ENCODE measurements at regions not wholly inside any gene's neighbourhood (a gene's known extent, or its start where the extent isn't known, plus 50 kb on each side); places are given as distances from the start of the nearest gene placed in this dataset.

DNA sequence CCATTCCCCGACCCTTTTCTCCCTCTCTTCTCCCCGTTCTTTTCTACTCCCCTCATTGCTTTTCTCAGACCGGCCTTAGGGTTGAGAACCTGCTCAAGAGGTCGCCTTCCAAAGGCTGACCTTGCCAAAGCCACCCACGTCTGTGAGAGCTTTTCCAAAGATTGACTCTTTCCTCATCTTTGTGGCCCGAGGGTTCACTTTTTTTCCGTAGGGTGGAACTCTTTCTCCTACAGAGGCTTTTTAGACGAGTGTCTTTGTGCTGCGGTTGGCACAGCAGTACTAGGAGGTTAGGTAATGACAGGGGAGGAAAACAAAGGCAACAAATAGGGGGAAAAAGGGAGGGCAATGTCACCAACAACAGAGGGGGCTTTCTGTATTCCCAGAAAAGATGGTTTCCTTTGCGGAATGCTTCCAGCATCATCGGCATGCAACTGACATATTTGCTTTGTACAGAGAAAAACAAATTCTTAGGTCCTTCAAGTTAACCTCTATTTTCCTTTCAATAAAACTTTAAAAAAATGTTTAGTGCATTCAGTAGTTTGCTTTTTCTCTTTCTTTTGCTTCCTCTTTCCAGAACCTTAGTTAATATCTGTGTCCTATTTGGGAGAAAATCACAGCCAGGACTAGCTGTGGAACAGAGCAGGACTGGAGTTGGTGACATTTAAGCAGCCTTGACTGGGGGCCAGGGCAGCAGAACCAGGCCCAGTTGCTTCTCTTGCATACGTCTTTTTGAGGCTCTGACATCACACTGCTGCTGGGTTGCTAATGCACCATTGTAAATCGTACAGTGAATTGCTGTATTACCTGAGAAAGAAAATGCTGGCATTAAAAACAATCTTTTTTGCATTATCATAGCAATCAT lies 188.1 kb upstream of the FANCL start:
- H3K4me3 ChIP-seq (ENCODE audit: low read length) = peak overlapping the region; percentile 44
- DNase-seq (ENCODE audit: low read depth) = no peak

DNA sequence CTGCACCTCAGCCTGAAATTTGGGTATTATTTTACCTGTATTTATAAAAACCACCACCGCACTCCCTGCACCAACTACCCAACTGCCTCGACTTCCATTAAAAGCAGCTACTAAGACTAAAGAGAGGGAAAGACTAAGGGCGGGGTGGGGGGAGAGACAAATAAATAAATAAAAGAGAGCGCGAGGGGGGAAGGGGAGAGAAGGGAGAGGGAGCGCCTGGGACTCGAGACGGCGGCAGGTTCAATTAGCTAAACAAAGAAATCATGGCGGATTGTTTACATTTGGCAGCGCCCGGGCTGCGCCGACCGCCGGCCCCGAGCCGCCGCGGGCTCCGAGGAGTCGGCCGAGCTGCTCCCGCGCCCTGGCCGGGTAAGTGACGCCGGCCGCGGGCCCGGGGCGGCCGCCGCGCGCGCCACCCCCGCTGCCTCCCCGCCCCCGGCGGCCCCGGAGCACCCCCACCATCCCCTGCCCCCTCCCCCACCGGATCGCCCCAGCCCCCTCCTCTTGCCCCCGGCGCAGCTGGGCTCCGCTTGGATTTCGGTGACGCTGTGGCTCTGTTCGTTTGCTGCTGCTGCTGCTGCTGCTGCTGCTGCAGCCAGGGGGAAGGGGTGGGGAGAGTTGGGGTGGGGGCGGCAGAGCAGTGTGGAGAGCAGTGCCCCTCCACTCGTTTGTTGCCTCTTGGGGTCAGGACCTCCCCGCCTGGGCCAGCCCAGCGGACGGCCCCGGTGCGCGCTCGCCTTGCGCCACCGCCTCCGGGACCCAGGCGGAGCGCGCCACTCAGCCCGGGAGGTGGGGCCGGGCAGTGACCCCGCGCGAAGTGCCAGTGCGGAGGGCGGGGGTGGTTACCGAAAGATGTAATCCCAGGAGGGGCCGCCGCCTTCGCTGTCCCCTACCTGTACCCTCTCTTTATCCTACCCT lies 187.2 kb upstream of the FANCL start:
- no peak for DNase-seq (ENCODE audit: low read depth)
- peak overlapping the region; percentile 85 for H3K4me3 ChIP-seq (ENCODE audit: low read length)
- TF ChIP-seq, protein P1, sequence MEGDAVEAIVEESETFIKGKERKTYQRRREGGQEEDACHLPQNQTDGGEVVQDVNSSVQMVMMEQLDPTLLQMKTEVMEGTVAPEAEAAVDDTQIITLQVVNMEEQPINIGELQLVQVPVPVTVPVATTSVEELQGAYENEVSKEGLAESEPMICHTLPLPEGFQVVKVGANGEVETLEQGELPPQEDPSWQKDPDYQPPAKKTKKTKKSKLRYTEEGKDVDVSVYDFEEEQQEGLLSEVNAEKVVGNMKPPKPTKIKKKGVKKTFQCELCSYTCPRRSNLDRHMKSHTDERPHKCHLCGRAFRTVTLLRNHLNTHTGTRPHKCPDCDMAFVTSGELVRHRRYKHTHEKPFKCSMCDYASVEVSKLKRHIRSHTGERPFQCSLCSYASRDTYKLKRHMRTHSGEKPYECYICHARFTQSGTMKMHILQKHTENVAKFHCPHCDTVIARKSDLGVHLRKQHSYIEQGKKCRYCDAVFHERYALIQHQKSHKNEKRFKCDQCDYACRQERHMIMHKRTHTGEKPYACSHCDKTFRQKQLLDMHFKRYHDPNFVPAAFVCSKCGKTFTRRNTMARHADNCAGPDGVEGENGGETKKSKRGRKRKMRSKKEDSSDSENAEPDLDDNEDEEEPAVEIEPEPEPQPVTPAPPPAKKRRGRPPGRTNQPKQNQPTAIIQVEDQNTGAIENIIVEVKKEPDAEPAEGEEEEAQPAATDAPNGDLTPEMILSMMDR (conservative IDR thresholded peaks at IDR 0.05; ENCODE audit: low read depth, low read length) = no peak

More for the DNA sequence above, 188.1 kb upstream of the FANCL start:
- TF ChIP-seq, protein P1 (conservative IDR thresholded peaks at IDR 0.05; ENCODE audit: low read depth, low read length) = no peak

DNA sequence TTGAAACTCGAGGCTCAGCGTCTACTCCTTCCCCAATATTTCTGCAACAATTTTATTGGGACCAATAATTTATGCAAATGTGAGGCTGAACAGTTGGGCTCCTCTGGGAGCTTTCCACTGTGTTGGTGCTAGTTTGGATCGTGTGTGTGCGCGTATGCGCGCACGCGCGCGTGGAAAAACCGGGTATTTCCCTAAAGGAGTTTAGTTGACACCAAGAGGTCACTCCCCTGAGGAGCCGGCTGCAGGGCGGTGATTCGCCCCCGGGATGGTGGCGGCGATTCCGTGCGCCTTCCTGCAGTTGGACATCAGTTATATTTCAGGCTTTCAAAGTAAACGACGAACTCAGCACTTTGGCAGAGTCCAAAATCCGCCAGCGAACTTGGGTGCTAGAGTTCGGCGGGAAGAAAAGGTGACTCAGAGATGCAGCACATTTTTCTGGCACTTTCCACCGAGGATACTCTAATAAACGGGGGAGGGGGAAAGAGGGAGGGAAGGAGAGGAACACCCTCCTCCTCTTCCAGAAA lies 186.5 kb upstream of the FANCL start:
- no peak for DNase-seq (ENCODE audit: low read depth)
- TF ChIP-seq, protein P1 (conservative IDR thresholded peaks at IDR 0.05; ENCODE audit: low read depth, low read length) = no peak
- peak overlapping the region; percentile 85 for H3K4me3 ChIP-seq (ENCODE audit: low read length)

DNA sequence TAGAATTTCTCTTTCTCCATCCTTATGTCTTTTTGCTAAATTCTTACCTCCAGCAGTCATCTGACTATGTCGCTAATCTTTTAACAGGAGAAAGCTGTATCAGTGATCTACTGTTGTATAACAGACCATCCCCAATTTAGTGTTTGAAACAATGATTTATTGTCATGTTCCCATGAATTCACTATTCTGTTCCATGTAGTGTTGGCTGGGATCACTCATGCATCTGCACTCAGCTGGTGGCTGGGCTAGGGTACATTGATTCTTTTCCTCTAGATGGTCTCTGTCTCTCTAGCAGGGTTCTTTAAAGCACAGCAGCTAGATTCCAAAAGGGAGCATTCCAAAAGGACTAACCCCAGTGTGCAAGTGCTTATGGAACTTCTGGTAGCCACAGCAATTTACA lies 184.2 kb upstream of the FANCL start:
- no peak overlapping the region for H3K4me3 ChIP-seq (ENCODE audit: low read length)
- DNase-seq (ENCODE audit: low read depth) = no peak
- TF ChIP-seq, protein P1 (conservative IDR thresholded peaks at IDR 0.05; ENCODE audit: low read depth, low read length) = no peak

DNA sequence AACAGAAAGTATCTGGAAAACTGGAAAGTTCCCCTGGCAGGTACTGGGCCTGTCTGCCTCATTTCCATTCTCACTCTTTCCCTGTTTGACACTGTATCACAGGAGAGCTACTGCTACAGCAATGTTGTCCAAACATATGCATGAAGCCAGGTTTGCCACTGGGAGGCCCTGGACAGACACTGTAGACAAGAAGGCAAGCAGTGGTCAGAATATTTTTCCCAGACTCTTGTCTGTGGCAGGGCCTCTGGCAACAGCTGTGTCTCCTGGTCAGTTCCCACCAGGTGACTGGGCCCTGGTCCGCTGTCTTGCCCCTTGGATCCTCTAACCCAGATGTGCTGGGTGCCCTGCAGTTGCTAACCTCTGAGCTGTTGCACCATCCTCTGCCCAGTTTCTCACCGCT lies 178.9 kb upstream of the FANCL start:
- TF ChIP-seq, protein P1 (conservative IDR thresholded peaks at IDR 0.05; ENCODE audit: low read depth, low read length) = no peak
- no peak for DNase-seq (ENCODE audit: low read depth)
- H3K4me3 ChIP-seq (ENCODE audit: low read length) = no peak overlapping the region

DNA sequence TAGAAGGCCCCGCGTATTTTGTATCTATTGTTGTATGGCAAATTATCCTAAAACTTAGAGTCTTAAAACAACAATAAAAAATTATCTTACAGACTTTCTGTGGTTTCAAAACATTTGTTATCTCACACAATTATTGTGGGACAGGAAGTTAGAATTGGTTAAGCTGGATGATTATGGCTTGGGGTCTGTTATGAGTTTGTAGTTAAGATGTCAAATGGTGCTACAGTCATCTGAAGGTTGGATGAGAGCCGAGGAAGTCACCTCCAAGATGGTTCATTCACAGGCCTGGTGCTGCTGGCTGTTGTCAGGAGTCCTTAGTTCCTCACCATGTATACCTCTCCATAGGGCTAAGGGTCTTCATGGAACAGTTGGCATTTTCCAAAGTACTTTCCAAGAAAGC lies 175.6 kb upstream of the FANCL start:
- no peak for DNase-seq (ENCODE audit: low read depth)
- H3K4me3 ChIP-seq (ENCODE audit: low read length) = no peak overlapping the region
- TF ChIP-seq, protein P1 (conservative IDR thresholded peaks at IDR 0.05; ENCODE audit: low read depth, low read length) = no peak

All from retinal pigment epithelial cell (primary cell).